Gastrocnemius medialis (tissue), 4 donors: ENCODE measurements at regions not wholly inside any gene's neighbourhood (a gene's known extent, or its start where the extent isn't known, plus 50 kb on each side); places are given as distances from the start of the nearest gene placed in this dataset.

Source experiments
- ATAC-seq, 2 donors: fragments of 150-250 bp; one replicate each; pipeline ENCODE4 v1.9.1; 2016
- DNase-seq, 2 donors: peaks; one replicate each; pipeline ENCODE4 v3.0.0-alpha.2; 2019
- H3K27ac ChIP-seq, 4 donors: fragments of 200-600 bp; sonication (generic); 1 replicate in 1 of 4; 2 replicates in 3 of 4; pipeline ENCODE4 v1.5.1; 2016 to 2018; ENCODE audit warnings: mild to moderate bottlenecking in 2 of 4, moderate library complexity in 1 of 4
- H3K27me3 ChIP-seq, 3 donors: fragments of 200-600 bp; sonication (generic) in 2 of 3; 1 replicate in 1 of 3; 2 replicates in 2 of 3; pipeline versions ENCODE4 v1.5.1 to v1.6.0; 2016 to 2019; ENCODE audit warnings: mild to moderate bottlenecking in 1 of 3, moderate library complexity in 1 of 3
- H3K36me3 ChIP-seq, 2 donors: fragments of 200-600 bp; sonication (generic) in 1 of 2; one replicate each; pipeline ENCODE4 v1.5.1; 2017 to 2018
- H3K4me1 ChIP-seq, 2 donors: fragments of 200-600 bp; sonication (generic) in 1 of 2; one replicate each; pipeline ENCODE4 v1.5.1; 2016 to 2017; ENCODE audit warnings: mild to moderate bottlenecking in 2 of 2
- H3K4me3 ChIP-seq, 4 donors: fragments of 200-600 bp; sonication (generic) in 3 of 4; 1 replicate in 1 of 4; 2 replicates in 3 of 4; pipeline ENCODE4 v1.5.1; 2016 to 2019; ENCODE audit warnings: mild to moderate bottlenecking in 2 of 4
- H3K9me3 ChIP-seq, 3 donors: fragments of 200-600 bp; sonication (generic) in 2 of 3; 1 replicate in 1 of 3; 2 replicates in 2 of 3; pipeline ENCODE4 v1.5.1; 2016 to 2019
- POLR2A ChIP-seq, 2 donors: fragments of 450-650 bp; IDR thresholded peaks; one replicate each; pipeline ENCODE4 v1.6.1; 2017; ENCODE audit warnings: antibody characterized with exemption in 2 of 2, mild to moderate bottlenecking in 2 of 2, moderate library complexity in 2 of 2
- in situ Hi-C, 4 donors: fragments of 200-750 bp; cut with MboI; loops; one replicate each; pipeline versions ENCODE4 v1.15.0 to v1.8.0; 2017; ENCODE audit warnings: low sequenced_read_pairs in 4 of 4
- intact Hi-C: fragments of 100-400 bp; cut with DNase I; formaldehyde crosslinking; loops from one replicate; pipeline ENCODE4 v1.15.1; 2023; ENCODE audit warnings: low total_unique reads
- TF ChIP-seq, protein P1 (sequence below), 5 experiments: fragments of 450-650 bp in 3 of 5; fragments of 200-600 bp in 2 of 5; sonication (generic) in 2 of 5; IDR thresholded peaks in 4 of 5; conservative IDR thresholded peaks in 1 of 5; 1 replicate in 4 of 5; 2 replicates in 1 of 5; pipeline ENCODE4 v1.5.1; 2016 to 2019; ENCODE audit warnings: antibody characterized with exemption in 5 of 5, mild to moderate bottlenecking in 3 of 5, moderate library complexity in 3 of 5

DNA sequence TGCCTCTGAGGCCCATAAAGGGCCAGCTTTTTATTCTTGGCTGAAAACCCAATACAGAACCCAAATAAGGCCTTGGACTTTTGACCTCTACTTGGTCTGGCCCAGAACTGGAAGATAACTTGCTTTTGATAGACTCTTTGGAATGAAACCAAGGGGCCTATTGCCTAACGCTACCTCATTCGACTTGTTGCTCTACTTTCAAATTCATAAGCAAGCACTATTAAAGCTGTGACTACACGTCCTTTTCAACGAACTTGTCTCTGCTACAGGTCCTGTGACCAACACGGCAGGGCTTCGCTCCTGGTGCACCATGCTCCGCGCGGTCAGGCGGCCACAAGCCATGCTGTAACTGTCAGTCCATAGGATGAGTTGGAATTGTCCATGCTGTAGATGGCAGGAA is 385.4 kb downstream of the MFSD1 start:
- H3K27ac ChIP-seq: no peak overlapping the region
- intact Hi-C loops (no loop called here), in situ Hi-C loops (no loop called here)
- H3K27me3 ChIP-seq: no peaks in the 10 kb centered on the region
- no peaks in the 10 kb centered on the region for H3K36me3 ChIP-seq
- ATAC-seq (no peak), DNase-seq (no peak)
- H3K4me1 ChIP-seq: no peaks in the 10 kb centered on the region
- no peak overlapping the region for H3K4me3 ChIP-seq
- TF ChIP-seq, protein P1, sequence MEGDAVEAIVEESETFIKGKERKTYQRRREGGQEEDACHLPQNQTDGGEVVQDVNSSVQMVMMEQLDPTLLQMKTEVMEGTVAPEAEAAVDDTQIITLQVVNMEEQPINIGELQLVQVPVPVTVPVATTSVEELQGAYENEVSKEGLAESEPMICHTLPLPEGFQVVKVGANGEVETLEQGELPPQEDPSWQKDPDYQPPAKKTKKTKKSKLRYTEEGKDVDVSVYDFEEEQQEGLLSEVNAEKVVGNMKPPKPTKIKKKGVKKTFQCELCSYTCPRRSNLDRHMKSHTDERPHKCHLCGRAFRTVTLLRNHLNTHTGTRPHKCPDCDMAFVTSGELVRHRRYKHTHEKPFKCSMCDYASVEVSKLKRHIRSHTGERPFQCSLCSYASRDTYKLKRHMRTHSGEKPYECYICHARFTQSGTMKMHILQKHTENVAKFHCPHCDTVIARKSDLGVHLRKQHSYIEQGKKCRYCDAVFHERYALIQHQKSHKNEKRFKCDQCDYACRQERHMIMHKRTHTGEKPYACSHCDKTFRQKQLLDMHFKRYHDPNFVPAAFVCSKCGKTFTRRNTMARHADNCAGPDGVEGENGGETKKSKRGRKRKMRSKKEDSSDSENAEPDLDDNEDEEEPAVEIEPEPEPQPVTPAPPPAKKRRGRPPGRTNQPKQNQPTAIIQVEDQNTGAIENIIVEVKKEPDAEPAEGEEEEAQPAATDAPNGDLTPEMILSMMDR (IDR thresholded peaks at IDR 0.05 in 4 of 5, conservative IDR thresholded peaks at IDR 0.05 in 1 of 5): no peak
- TF ChIP-seq POLR2A (IDR thresholded peaks at IDR 0.05): no peak
- no peaks in the 10 kb centered on the region for H3K9me3 ChIP-seq

DNA sequence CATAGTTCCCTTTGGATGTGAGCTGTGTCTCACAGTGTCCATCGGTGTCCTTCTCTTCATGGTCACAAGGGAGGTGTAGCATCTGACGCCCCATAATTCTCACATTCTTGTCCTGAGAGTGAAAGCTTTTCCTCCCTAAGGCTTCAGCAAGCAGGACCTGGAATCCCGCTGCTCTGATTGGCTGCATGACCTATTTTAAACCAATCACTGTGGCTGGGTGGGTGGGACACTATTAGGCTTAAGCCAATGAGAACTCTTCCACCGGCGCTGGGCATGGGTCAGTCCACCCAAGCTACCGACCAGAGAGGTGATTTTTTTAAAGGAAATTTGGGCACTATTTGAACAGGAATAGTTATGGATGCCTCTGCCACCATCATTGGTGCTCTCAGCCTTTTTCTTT is 385.9 kb downstream of the MFSD1 start:
- no peak for TF ChIP-seq POLR2A (IDR thresholded peaks at IDR 0.05)
- TF ChIP-seq, protein P1 (IDR thresholded peaks at IDR 0.05 in 4 of 5, conservative IDR thresholded peaks at IDR 0.05 in 1 of 5): no peak
- Histone ChIP-seq H3K9me3 (no peaks in the 10 kb centered on the region), H3K4me3 (no peak overlapping the region), H3K4me1 (no peaks in the 10 kb centered on the region), H3K27ac (no peak overlapping the region), H3K27me3 (no peaks in the 10 kb centered on the region), H3K36me3 (no peaks in the 10 kb centered on the region)
- DNase-seq (no peak), ATAC-seq (no peak)
- in situ Hi-C loops (no loop called here), intact Hi-C loops (no loop called here)

DNA sequence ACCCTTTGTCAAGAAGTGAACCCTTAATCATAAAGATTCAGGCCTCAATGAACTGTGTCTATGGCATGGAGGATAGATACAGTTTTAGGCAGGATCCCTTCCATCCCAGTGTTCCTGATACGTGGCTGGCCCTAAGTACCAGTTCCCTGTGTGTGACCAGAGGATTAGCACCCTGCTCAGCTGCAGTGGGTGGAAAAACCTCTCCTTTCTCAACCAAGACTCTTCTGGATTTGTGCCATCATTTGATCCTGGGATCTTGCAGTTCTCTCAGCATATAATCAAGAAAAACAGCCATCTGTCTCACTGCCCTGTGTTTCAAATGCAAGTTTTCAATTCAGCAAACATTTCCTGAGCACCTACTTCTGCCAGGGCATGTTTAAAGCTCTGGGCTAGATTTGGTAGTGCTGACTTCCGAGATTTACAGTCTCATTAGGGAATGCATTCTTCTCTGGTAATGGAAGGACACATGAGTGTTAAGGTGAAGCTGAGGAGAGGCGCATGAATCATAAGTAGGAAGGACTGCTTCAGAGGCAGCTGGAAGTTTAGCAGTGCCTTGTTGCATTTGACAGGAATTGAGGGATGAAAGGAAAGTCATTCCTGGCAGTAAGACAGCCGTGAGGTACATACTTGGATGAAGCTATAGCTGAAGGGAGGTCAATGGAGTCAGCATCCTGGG is 388.3 kb downstream of the MFSD1 start:
- DNase-seq (no peak), ATAC-seq (no peak)
- intact Hi-C loops (no loop called here), in situ Hi-C loops (no loop called here)
- no peak for TF ChIP-seq POLR2A (IDR thresholded peaks at IDR 0.05)
- TF ChIP-seq, protein P1 (IDR thresholded peaks at IDR 0.05 in 4 of 5, conservative IDR thresholded peaks at IDR 0.05 in 1 of 5): no peak
- Histone ChIP-seq H3K9me3 (no peaks in the 10 kb centered on the region), H3K27ac (no peak overlapping the region), H3K4me3 (no peak overlapping the region), H3K4me1 (no peaks in the 10 kb centered on the region), H3K27me3 (no peaks in the 10 kb centered on the region), H3K36me3 (no peaks in the 10 kb centered on the region)

DNA sequence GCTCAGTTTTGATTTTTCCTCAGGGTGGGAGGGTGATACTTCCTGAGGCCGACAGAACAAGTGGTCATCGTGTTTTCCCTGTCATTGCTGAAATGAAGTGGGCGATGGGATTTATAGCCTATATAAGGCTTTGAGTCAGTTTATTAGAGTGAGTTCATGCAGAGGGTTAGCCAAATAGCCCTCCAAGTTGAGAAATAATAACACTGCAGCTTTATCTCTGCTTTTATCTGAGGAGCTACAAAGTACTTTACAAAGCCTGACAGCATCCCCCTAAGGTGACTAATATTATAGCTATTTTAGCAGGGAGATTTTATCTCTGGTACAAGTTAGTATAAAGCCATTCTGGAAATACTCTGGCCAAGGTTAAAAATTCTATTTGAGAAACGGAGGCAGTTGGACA is 389.6 kb downstream of the MFSD1 start:
- no peaks in the 10 kb centered on the region for H3K27me3 ChIP-seq
- H3K4me1 ChIP-seq: no peaks in the 10 kb centered on the region
- no peaks in the 10 kb centered on the region for H3K36me3 ChIP-seq
- in situ Hi-C loops: no loop called here
- no peak overlapping the region for H3K27ac ChIP-seq
- ATAC-seq (no peak), DNase-seq (no peak)
- no peaks in the 10 kb centered on the region for H3K9me3 ChIP-seq
- intact Hi-C loops: no loop called here
- no peak overlapping the region for H3K4me3 ChIP-seq
- TF ChIP-seq POLR2A (IDR thresholded peaks at IDR 0.05): no peak
- TF ChIP-seq, protein P1 (IDR thresholded peaks at IDR 0.05 in 4 of 5, conservative IDR thresholded peaks at IDR 0.05 in 1 of 5): no peak

DNA sequence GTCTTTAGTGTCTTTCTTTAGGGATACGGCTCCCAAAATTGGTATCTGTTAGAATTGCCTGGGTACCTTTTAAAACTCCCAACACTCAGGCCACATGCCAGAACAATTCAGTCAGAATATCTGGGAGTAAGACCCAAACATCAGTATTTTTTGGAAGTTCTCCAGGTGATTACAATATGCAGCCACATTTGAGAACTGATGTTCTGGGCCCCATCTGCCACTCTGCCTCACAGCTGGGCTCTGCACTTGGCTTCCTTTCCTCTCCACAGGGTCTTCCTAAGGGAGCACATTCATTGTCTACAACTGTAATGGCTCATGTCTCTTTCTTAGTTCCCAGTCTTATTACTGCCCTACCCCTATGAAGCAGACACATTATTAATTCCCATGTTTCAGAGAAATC is 394.5 kb downstream of the MFSD1 start:
- TF ChIP-seq POLR2A (IDR thresholded peaks at IDR 0.05): no peak
- TF ChIP-seq, protein P1 (IDR thresholded peaks at IDR 0.05 in 4 of 5, conservative IDR thresholded peaks at IDR 0.05 in 1 of 5): no peak
- Histone ChIP-seq H3K9me3 (no peaks in the 10 kb centered on the region), H3K4me3 (no peak overlapping the region), H3K27ac (no peak overlapping the region), H3K27me3 (no peaks in the 10 kb centered on the region), H3K36me3 (no peaks in the 10 kb centered on the region), H3K4me1 (no peaks in the 10 kb centered on the region)
- DNase-seq (no peak), ATAC-seq (no peak)
- intact Hi-C loops: no loop called here
- in situ Hi-C loops: no loop called here
